ENCODE measurements at regions not wholly inside any gene's neighbourhood (a gene's known extent, or its start where the extent isn't known, plus 50 kb on each side); places are given as distances from the start of the nearest gene placed in this dataset.

GRCh38 chr15:69792823-69793222 lies 304.9 kb downstream of the TLE3 start:
- no peak for TF ChIP-seq TEAD4 (IDR thresholded peaks at IDR 0.05)
- TF ChIP-seq NFIC (IDR thresholded peaks at IDR 0.05): no peak
- TF ChIP-seq CEBPB (IDR thresholded peaks at IDR 0.05): no peak
- TF ChIP-seq TAF1 (IDR thresholded peaks at IDR 0.05; ENCODE audit: low read depth): no peak
- TF ChIP-seq ZBTB7A (IDR thresholded peaks at IDR 0.05; ENCODE audit: low read depth): no peak
- TF ChIP-seq USF1 (IDR thresholded peaks at IDR 0.05): no peak
- no peak for TF ChIP-seq FOXM1 (IDR thresholded peaks at IDR 0.05; ENCODE audit: borderline replicate concordance, low read depth)
- no peak for TF ChIP-seq REST (IDR thresholded peaks at IDR 0.05; ENCODE audit: low read depth)
- no peak for TF ChIP-seq EP300 (IDR thresholded peaks at IDR 0.05; ENCODE audit: borderline replicate concordance)
- no peak for TF ChIP-seq TCF12 (IDR thresholded peaks at IDR 0.05; ENCODE audit: low read depth)
- no peak for TF ChIP-seq EGR1 (IDR thresholded peaks at IDR 0.05)
- TF ChIP-seq RAD21 (IDR thresholded peaks at IDR 0.05; ENCODE audit: low read depth): no peak
- no peak for TF ChIP-seq MAX (IDR thresholded peaks at IDR 0.05)
- no peak for TF ChIP-seq YY1 (IDR thresholded peaks at IDR 0.05; ENCODE audit: low read depth)

GRCh38 chr15:69793431-69793780 lies 304.3 kb downstream of the TLE3 start:
- no peak for TF ChIP-seq EGR1 (IDR thresholded peaks at IDR 0.05)
- no peak for TF ChIP-seq RAD21 (IDR thresholded peaks at IDR 0.05; ENCODE audit: low read depth)
- no peak for TF ChIP-seq FOXM1 (IDR thresholded peaks at IDR 0.05; ENCODE audit: borderline replicate concordance, low read depth)
- no peak for TF ChIP-seq ZBTB7A (IDR thresholded peaks at IDR 0.05; ENCODE audit: low read depth)
- TF ChIP-seq TEAD4 (IDR thresholded peaks at IDR 0.05): no peak
- no peak for TF ChIP-seq REST (IDR thresholded peaks at IDR 0.05; ENCODE audit: low read depth)
- no peak for TF ChIP-seq YY1 (IDR thresholded peaks at IDR 0.05; ENCODE audit: low read depth)
- TF ChIP-seq USF1 (IDR thresholded peaks at IDR 0.05): no peak

- TF ChIP-seq EGR1 (IDR thresholded peaks at IDR 0.05) (no peak), YY1 (IDR thresholded peaks at IDR 0.05; ENCODE audit: low read depth) (no peak), CREB1 (IDR thresholded peaks at IDR 0.05; ENCODE audit: low read depth) (no peak), TCF12 (IDR thresholded peaks at IDR 0.05; ENCODE audit: low read depth) (no peak), ZBTB7A (IDR thresholded peaks at IDR 0.05; ENCODE audit: low read depth) (no peak)
These were observed 303.8 kb downstream of the TLE3 start for GRCh38 chr15:69793781-69794451.

- TF ChIP-seq NFIC (IDR thresholded peaks at IDR 0.05): peak; percentile 26; the same call in 1 of the 2 replicates
- 0 out of 2 replicates have a peak, but pooled peaks have one; percentile 17 for TF ChIP-seq TCF12 (IDR thresholded peaks at IDR 0.05; ENCODE audit: low read depth)
- peak; percentile 56; the same call in 1 of the 2 replicates for TF ChIP-seq TEAD4 (IDR thresholded peaks at IDR 0.05)
- TF ChIP-seq FOXM1 (IDR thresholded peaks at IDR 0.05; ENCODE audit: borderline replicate concordance, low read depth): no peak
These were observed 302.9 kb downstream of the TLE3 start for GRCh38 chr15:69794645-69795469.

GRCh38 chr15:69795601-69796000 lies 302.1 kb downstream of the TLE3 start:
- TF ChIP-seq EP300 (IDR thresholded peaks at IDR 0.05; ENCODE audit: borderline replicate concordance) (no peak), CEBPB (IDR thresholded peaks at IDR 0.05) (no peak), NFIC (IDR thresholded peaks at IDR 0.05) (no peak), RAD21 (IDR thresholded peaks at IDR 0.05; ENCODE audit: low read depth) (no peak), ZBTB7A (IDR thresholded peaks at IDR 0.05; ENCODE audit: low read depth) (no peak), REST (IDR thresholded peaks at IDR 0.05; ENCODE audit: low read depth) (no peak), TEAD4 (IDR thresholded peaks at IDR 0.05) (no peak), FOXM1 (IDR thresholded peaks at IDR 0.05; ENCODE audit: borderline replicate concordance, low read depth) (no peak), TCF12 (IDR thresholded peaks at IDR 0.05; ENCODE audit: low read depth) (no peak)

Measured in Ishikawa (cell line).